Right ventricle myocardium inferior (tissue), 1 donor: ENCODE measurements at regions not wholly inside any gene's neighbourhood (a gene's known extent, or its start where the extent isn't known, plus 50 kb on each side); places are given as distances from the start of the nearest gene placed in this dataset.

Source experiments
- ATAC-seq: fragments of 200-7000 bp; cut with Tn5 transposase; one replicate; pipeline ENCODE4 v1.9.1; 2020; ENCODE audit warnings: mild to moderate bottlenecking, moderate library complexity
- DNase-seq: peaks from one replicate; pipeline ENCODE4 v3.0.0; 2021; ENCODE audit errors: missing footprints
- intact Hi-C: fragments of 100-400 bp; cut with DNase I; formaldehyde crosslinking; loops from one replicate; pipeline ENCODE4 v1.11.0; 2022
- donor health status: DM: no; HTN: yes; CAD: no; lungs with severe emphysema.

- intact Hi-C loops, result no loop called here
- ATAC-seq (no peak), DNase-seq (no peak)
Measured at GRCh38 chr2:6538607-6539006, 327.1 kb downstream of the CMPK2 start.

- ATAC-seq (no peak), DNase-seq (no peak)
- intact Hi-C loops, result no loop called here
Measured at GRCh38 chr2:6545336-6545735, 320.4 kb downstream of the CMPK2 start.

- DNase-seq (no peak), ATAC-seq (no peak)
- intact Hi-C loops, result no loop called here
Measured at GRCh38 chr2:6545795-6546194, 319.9 kb downstream of the CMPK2 start.

GRCh38 chr2:6554466-6554865, 311.2 kb downstream of the CMPK2 start:
- ATAC-seq (no peak), DNase-seq (no peak)
- intact Hi-C loops, result no loop called here

- intact Hi-C loops, result no loop called here
- DNase-seq (no peak), ATAC-seq (no peak)
Measured at GRCh38 chr2:6556755-6557154, 309.0 kb downstream of the CMPK2 start.

GRCh38 chr2:6557737-6558136, 308.0 kb downstream of the CMPK2 start:
- ATAC-seq, result no peak
- intact Hi-C loops, result no loop called here
- no peak for DNase-seq

GRCh38 chr2:6562771-6563170, 302.9 kb downstream of the CMPK2 start:
- DNase-seq, result no peak
- ATAC-seq, result no peak
- intact Hi-C loops, result no loop called here

GRCh38 chr2:6564326-6564725, 301.4 kb downstream of the CMPK2 start:
- intact Hi-C loops, result no loop called here
- no peak for ATAC-seq
- no peak for DNase-seq

- DNase-seq (no peak), ATAC-seq (no peak)
- intact Hi-C loops, result no loop called here
Measured at GRCh38 chr2:6574121-6574520, 291.6 kb downstream of the CMPK2 start.

GRCh38 chr2:6576302-6576701, 289.4 kb downstream of the CMPK2 start:
- intact Hi-C loops, result no loop called here
- DNase-seq, result no peak

GRCh38 chr2:6577960-6578359, 287.7 kb downstream of the CMPK2 start:
- intact Hi-C loops, result no loop called here
- ATAC-seq, result no peak
- no peak for DNase-seq

More at GRCh38 chr2:6576302-6576701, 289.4 kb downstream of the CMPK2 start:
- ATAC-seq, result no peak

GRCh38 chr2:6578416-6578815, 287.3 kb downstream of the CMPK2 start:
- ATAC-seq (no peak), DNase-seq (no peak)
- intact Hi-C loops, result no loop called here

- ATAC-seq (no peak), DNase-seq (no peak)
- intact Hi-C loops, result no loop called here
Measured at GRCh38 chr2:6579281-6579680, 286.4 kb downstream of the CMPK2 start.

- ATAC-seq, result no peak
- intact Hi-C loops, result no loop called here
- no peak for DNase-seq
Measured at GRCh38 chr2:6580982-6581381, 284.7 kb downstream of the CMPK2 start.

- no peak for DNase-seq
- ATAC-seq, result no peak
- intact Hi-C loops, result no loop called here
Measured at GRCh38 chr2:6589150-6589549, 276.6 kb downstream of the CMPK2 start.

- intact Hi-C loops, result no loop called here
- no peak for DNase-seq
- ATAC-seq, result no peak
Measured at GRCh38 chr2:6590442-6590841, 275.3 kb downstream of the CMPK2 start.

- ATAC-seq, result no peak
- intact Hi-C loops, result no loop called here
- DNase-seq, result no peak
Measured at GRCh38 chr2:6602471-6602870, 263.2 kb downstream of the CMPK2 start.

GRCh38 chr2:6605836-6606505, 259.7 kb downstream of the CMPK2 start:
- no peak for ATAC-seq
- no peak for DNase-seq
- intact Hi-C loops, result no loop called here

- ATAC-seq (no peak), DNase-seq (no peak)
- intact Hi-C loops, result no loop called here
Measured at GRCh38 chr2:6617794-6618193, 247.9 kb downstream of the CMPK2 start.

- intact Hi-C loops, result no loop called here
- DNase-seq (no peak), ATAC-seq (no peak)
Measured at GRCh38 chr2:6618201-6618600, 247.5 kb downstream of the CMPK2 start.

- DNase-seq, result no peak
- ATAC-seq, result no peak
- intact Hi-C loops, result no loop called here
Measured at GRCh38 chr2:6623746-6624145, 242.0 kb downstream of the CMPK2 start.
